SJCRH30 (cell line): ENCODE measurements at regions not wholly inside any gene's neighbourhood (a gene's known extent, or its start where the extent isn't known, plus 50 kb on each side); places are given as distances from the start of the nearest gene placed in this dataset.

Source experiments
- DNase-seq, 2 experiments: peaks; one replicate each; pipeline ENCODE4 v3.0.0-alpha.2; 2015 to 2020
- H3K27ac ChIP-seq: fragments of 250-450 bp; sonication (Bioruptor Pico); 2 replicates; pipeline ENCODE4 v1.5.1; 2020; ENCODE audit warnings: mild to moderate bottlenecking, moderate library complexity
- H3K27me3 ChIP-seq: fragments of 250-450 bp; sonication (Bioruptor Pico); 2 replicates; pipeline ENCODE4 v1.5.1; 2020; ENCODE audit warnings: mild to moderate bottlenecking, moderate library complexity
- H3K36me3 ChIP-seq: fragments of 250-450 bp; sonication (Bioruptor Pico); 2 replicates; pipeline ENCODE4 v1.5.1; 2020; ENCODE audit warnings: mild to moderate bottlenecking, moderate library complexity
- H3K4me1 ChIP-seq: fragments of 250-450 bp; sonication (Bioruptor Pico); 2 replicates; pipeline ENCODE4 v1.5.1; 2020; ENCODE audit warnings: mild to moderate bottlenecking, moderate library complexity
- H3K4me3 ChIP-seq: fragments of 250-450 bp; sonication (Bioruptor Pico); 2 replicates; pipeline ENCODE4 v1.5.1; 2020; ENCODE audit warnings: mild to moderate bottlenecking, moderate library complexity
- H3K9me3 ChIP-seq: fragments of 250-450 bp; sonication (Bioruptor Pico); replicated peaks from 2 replicates; pipeline ENCODE4 v1.5.1; 2020; ENCODE audit warnings: mild to moderate bottlenecking, moderate library complexity

GRCh38 chrX:144275367-144275766 is 391.5 kb downstream of the UBE2NL start:
- DNase-seq: peak in 1 of 2 experiments; percentile 13
- Histone ChIP-seq H3K36me3 (no peaks in the 10 kb centered on the region), H3K4me1 (no peaks in the 10 kb centered on the region), H3K27me3 (no peaks in the 10 kb centered on the region), H3K4me3 (no peak overlapping the region), H3K27ac (no peak overlapping the region), H3K9me3 (no peaks in the 10 kb centered on the region)

GRCh38 chrX:144275843-144276242 is 392.0 kb downstream of the UBE2NL start:
- DNase-seq: no peak

DNA sequence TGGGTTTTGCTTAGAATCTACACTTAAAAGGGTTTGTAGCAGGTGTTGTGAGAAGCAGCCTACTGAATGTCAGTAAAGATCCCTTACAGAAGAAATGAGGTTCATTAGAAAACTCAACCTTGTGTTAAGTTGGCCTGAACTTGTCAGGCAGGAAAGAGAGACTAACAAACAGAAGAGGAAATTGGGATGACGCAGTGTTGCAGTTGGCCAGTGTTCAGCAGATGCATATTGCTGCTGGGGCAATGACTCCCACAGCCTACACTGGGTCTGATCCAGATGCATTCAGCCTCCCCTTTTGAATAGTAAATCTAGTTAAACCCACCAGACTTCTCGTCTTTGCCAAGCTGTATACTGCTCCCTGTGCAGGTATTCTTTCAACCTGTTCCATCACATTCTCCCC is 409.4 kb downstream of the UBE2NL start:
- Histone ChIP-seq H3K4me1 (no peaks in the 10 kb centered on the region), H3K36me3 (no peaks in the 10 kb centered on the region), H3K9me3 (no peaks in the 10 kb centered on the region), H3K4me3 (no peak overlapping the region), H3K27ac (no peak overlapping the region), H3K27me3 (no peaks in the 10 kb centered on the region)
- no peak for DNase-seq

More at GRCh38 chrX:144275843-144276242, 392.0 kb downstream of the UBE2NL start:
- Histone ChIP-seq H3K36me3 (no peaks in the 10 kb centered on the region), H3K27me3 (no peaks in the 10 kb centered on the region), H3K4me3 (no peak overlapping the region), H3K27ac (no peak overlapping the region), H3K9me3 (no peaks in the 10 kb centered on the region), H3K4me1 (no peaks in the 10 kb centered on the region)

- Histone ChIP-seq H3K27ac (no peak overlapping the region), H3K27me3 (no peaks in the 10 kb centered on the region), H3K4me1 (no peaks in the 10 kb centered on the region), H3K9me3 (no peaks in the 10 kb centered on the region), H3K36me3 (no peaks in the 10 kb centered on the region), H3K4me3 (no peak overlapping the region)
- no peak for DNase-seq
These were observed 412.1 kb downstream of the UBE2NL start for GRCh38 chrX:144295921-144296320.

GRCh38 chrX:144297221-144297620 is 413.4 kb downstream of the UBE2NL start:
- no peaks in the 10 kb centered on the region for H3K9me3 ChIP-seq
- no peaks in the 10 kb centered on the region for H3K36me3 ChIP-seq
- H3K4me3 ChIP-seq: no peak overlapping the region
- H3K27ac ChIP-seq: no peak overlapping the region
- no peak for DNase-seq
- H3K4me1 ChIP-seq: no peaks in the 10 kb centered on the region
- H3K27me3 ChIP-seq: no peaks in the 10 kb centered on the region

DNA sequence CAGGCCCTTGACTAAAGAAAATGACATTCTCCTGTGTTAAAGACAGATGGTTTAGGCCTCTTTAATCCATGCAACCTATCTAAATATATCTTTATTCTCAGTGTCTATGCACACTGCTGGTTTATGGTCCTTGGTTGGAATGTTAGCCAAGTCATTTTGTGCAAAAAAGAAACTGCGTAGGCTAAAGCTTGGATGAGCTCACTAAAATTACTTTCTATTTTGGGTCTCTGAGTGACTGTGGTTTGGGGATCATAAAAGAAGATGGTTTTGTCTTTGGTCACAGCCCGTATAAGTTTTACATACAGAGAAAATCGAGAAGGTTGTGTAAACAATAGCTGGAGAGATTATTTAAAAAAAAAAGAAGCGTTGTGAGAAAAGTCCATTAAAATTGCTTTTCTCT is 443.6 kb downstream of the UBE2NL start:
- Histone ChIP-seq H3K9me3 (no peaks in the 10 kb centered on the region), H3K36me3 (no peaks in the 10 kb centered on the region), H3K4me3 (no peak overlapping the region), H3K4me1 (no peaks in the 10 kb centered on the region), H3K27ac (no peak overlapping the region), H3K27me3 (no peaks in the 10 kb centered on the region)
- peak in 1 of 2 experiments; percentile 32 for DNase-seq

DNA sequence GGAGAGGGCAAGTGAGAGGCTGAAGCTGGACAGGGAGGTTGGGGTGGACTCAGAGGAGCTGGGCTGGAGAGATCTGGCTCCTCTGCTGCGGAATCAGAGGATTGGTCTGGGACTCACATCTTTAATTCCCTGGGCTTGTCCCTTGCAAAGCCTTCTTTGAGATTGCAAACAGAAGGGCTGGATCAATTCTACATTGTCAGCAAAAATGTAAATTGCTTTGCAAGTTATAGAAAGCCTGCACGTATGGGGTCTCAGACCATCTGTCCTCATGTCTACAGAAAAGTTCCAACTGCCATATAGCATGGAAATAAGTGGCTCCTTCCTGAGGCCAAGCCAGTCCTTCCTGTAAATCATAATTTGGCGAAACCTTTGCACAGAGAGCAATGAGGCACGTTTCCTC is 449.6 kb downstream of the UBE2NL start:
- no peak overlapping the region for H3K27ac ChIP-seq
- H3K27me3 ChIP-seq: no peaks in the 10 kb centered on the region
- DNase-seq: no peak
- H3K36me3 ChIP-seq: no peaks in the 10 kb centered on the region
- H3K4me1 ChIP-seq: no peaks in the 10 kb centered on the region
- H3K9me3 ChIP-seq: no peaks in the 10 kb centered on the region
- no peak overlapping the region for H3K4me3 ChIP-seq

DNA sequence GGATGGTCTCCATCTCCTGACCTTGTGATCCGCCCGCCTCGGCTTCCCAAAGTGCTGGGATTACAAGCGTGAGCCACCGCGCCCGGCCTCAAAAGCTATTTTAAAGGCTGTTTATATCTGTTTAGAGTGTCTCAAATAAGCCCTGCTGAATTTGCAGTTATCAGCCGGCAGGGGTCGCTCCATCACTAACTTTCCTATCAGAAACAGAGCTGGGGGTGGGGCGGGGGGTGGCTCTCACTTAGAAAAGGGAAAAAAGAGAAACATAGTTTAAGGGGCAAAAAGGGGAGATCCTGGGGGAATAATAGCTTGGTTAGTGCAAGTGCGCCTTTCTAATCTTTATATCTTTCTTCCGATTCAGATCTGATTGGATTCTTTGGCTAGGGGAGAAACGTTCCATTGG is 450.7 kb downstream of the UBE2NL start:
- Histone ChIP-seq H3K27me3 (no peaks in the 10 kb centered on the region), H3K27ac (no peak overlapping the region), H3K9me3 (no peaks in the 10 kb centered on the region), H3K4me3 (no peak overlapping the region), H3K4me1 (no peaks in the 10 kb centered on the region), H3K36me3 (no peaks in the 10 kb centered on the region)
- DNase-seq: peak in 1 of 2 experiments; percentile 1

DNA sequence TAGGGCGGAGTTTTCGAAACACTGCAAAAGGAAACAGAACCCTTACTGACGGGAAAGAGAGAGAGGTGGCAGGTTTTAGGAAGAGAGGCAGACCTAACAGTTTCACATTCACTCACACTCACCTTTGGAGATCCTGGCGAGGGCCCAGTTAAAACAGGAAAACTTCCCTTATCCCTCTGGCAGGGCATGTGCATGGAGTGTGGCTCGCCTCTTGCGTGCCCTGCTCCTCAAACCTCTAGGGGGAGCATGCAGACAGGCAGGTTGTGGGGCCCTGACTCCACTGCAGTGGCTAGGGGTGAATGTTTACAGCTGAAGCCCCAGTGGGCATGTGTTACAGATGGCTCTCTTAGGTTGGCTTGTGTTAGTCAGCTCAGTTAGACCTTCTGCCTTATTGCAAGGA is 451.5 kb downstream of the UBE2NL start:
- Histone ChIP-seq H3K4me1 (no peaks in the 10 kb centered on the region), H3K9me3 (no peaks in the 10 kb centered on the region), H3K36me3 (no peaks in the 10 kb centered on the region), H3K27ac (no peak overlapping the region), H3K27me3 (no peaks in the 10 kb centered on the region), H3K4me3 (no peak overlapping the region)
- peak in 1 of 2 experiments; percentile 1 for DNase-seq

DNA sequence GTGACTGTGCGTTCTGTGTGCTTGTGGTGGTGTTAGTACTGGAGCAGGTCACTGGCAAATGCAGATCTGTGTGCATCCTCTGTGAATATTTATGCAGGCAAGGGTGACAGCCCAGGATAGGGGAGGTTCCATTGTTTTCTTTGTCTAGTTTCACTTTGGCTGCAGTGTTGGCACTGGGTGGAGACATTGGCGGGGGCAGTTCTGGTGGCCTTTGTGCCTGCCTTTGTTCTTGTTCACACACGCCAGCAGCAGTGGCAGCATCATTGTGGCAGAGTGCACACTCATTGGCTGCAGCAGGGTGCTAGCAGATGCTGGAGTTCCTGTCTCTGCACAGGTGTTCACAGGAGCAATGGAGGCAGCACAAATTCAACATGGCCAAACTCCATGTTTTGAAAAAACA is 495.3 kb downstream of the UBE2NL start:
- no peaks in the 10 kb centered on the region for H3K9me3 ChIP-seq

DNA sequence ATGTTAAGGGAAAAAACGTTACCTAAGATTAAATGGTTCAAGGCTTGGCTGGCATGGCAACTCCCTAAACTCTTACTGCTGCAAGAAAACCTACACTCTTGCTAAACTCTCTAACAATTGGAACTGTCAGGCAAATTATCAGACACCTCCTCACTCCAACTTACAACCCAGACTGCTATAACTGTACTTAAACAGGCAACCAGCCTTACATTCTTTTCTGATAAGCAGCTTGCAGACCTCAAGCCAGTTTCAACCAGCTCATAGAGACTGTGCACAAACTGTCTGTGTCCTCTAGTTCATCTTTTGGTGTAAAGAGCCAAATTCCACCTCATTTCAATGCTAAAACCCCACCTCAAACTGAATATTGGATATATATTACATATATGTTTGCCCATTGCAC is 504.9 kb downstream of the UBE2NL start:
- Histone ChIP-seq H3K4me1 (no peaks in the 10 kb centered on the region), H3K36me3 (no peaks in the 10 kb centered on the region), H3K9me3 (no peaks in the 10 kb centered on the region), H3K27me3 (no peaks in the 10 kb centered on the region), H3K27ac (no peak overlapping the region), H3K4me3 (no peak overlapping the region)
- DNase-seq: no peak

More for the DNA sequence above, 495.3 kb downstream of the UBE2NL start:
- DNase-seq: no peak
- Histone ChIP-seq H3K4me1 (no peaks in the 10 kb centered on the region), H3K27me3 (no peaks in the 10 kb centered on the region), H3K36me3 (no peaks in the 10 kb centered on the region), H3K4me3 (no peak overlapping the region), H3K27ac (no peak overlapping the region)
